ENCODE measurements at regions not wholly inside any gene's neighbourhood (a gene's known extent, or its start where the extent isn't known, plus 50 kb on each side); places are given as distances from the start of the nearest gene placed in this dataset.
A peak's percentile ranks its signal among the peaks of the same experiment; 100 is the strongest.
"Not testable (repeated sequence)": the region's sequence is repeated elsewhere in the genome, so short reads cannot be mapped to it uniquely, and the experiment has no call there.

GRCh38 chr21:14827468-14827867 lies 237.3 kb downstream of the NRIP1 start:
- DNase-seq (ENCODE audit: low read depth in 2 of 2, low spot score in 1 of 2) = no peak

GRCh38 chr21:14826630-14827029 lies 238.2 kb downstream of the NRIP1 start:
- DNase-seq (ENCODE audit: low read depth in 2 of 2, low spot score in 1 of 2) = no peak

GRCh38 chr21:14825514-14825974 lies 239.3 kb downstream of the NRIP1 start:
- DNase-seq (ENCODE audit: low read depth in 2 of 2, low spot score in 1 of 2) = no peak

GRCh38 chr21:14824126-14824525 lies 240.7 kb downstream of the NRIP1 start:
- DNase-seq (ENCODE audit: low read depth in 2 of 2, low spot score in 1 of 2) = no peak

GRCh38 chr21:14817311-14817710 lies 247.5 kb downstream of the NRIP1 start:
- DNase-seq (ENCODE audit: low read depth in 2 of 2, low spot score in 1 of 2) = no peak

- DNase-seq (ENCODE audit: low read depth in 2 of 2, low spot score in 1 of 2) = no peak
These were observed 249.8 kb downstream of the NRIP1 start for GRCh38 chr21:14814991-14815390.

- DNase-seq (ENCODE audit: low read depth in 2 of 2, low spot score in 1 of 2) = no peak
These were observed 250.5 kb downstream of the NRIP1 start for GRCh38 chr21:14814282-14814681.

- not testable (repeated sequence) for DNase-seq (ENCODE audit: low read depth in 2 of 2, low spot score in 1 of 2)
These were observed 258.1 kb upstream of the SAMSN1 start for GRCh38 chr21:14804170-14804569.

- no peak for DNase-seq (ENCODE audit: low read depth in 2 of 2, low spot score in 1 of 2)
These were observed 251.4 kb upstream of the SAMSN1 start for GRCh38 chr21:14797543-14797942.

GRCh38 chr21:14787312-14787711 lies 241.2 kb upstream of the SAMSN1 start:
- no peak for DNase-seq (ENCODE audit: low read depth in 2 of 2, low spot score in 1 of 2)

GRCh38 chr21:14785679-14786078 lies 239.6 kb upstream of the SAMSN1 start:
- DNase-seq (ENCODE audit: low read depth in 2 of 2, low spot score in 1 of 2) = no peak

- peak; percentile 16 to 19 for DNase-seq (ENCODE audit: low read depth in 2 of 2, low spot score in 1 of 2)
These were observed 227.7 kb upstream of the SAMSN1 start for GRCh38 chr21:14773777-14774345.

- DNase-seq (ENCODE audit: low read depth in 2 of 2, low spot score in 1 of 2) = no peak
These were observed 225.5 kb upstream of the SAMSN1 start for GRCh38 chr21:14771593-14771992.

- DNase-seq (ENCODE audit: low read depth in 2 of 2, low spot score in 1 of 2) = no peak
These were observed 221.9 kb upstream of the SAMSN1 start for GRCh38 chr21:14768042-14768441.

- no peak for DNase-seq (ENCODE audit: low read depth in 2 of 2, low spot score in 1 of 2)
These were observed 221.2 kb upstream of the SAMSN1 start for GRCh38 chr21:14767192-14767852.

- no peak for DNase-seq (ENCODE audit: low read depth in 2 of 2, low spot score in 1 of 2)
These were observed 220.1 kb upstream of the SAMSN1 start for GRCh38 chr21:14766241-14766640.

GRCh38 chr21:14763695-14764064 lies 217.6 kb upstream of the SAMSN1 start:
- DNase-seq (ENCODE audit: low read depth in 2 of 2, low spot score in 1 of 2) = no peak

GRCh38 chr21:14762734-14763694 lies 216.9 kb upstream of the SAMSN1 start:
- no peak for DNase-seq (ENCODE audit: low read depth in 2 of 2, low spot score in 1 of 2)

- DNase-seq (ENCODE audit: low read depth in 2 of 2, low spot score in 1 of 2) = no peak
These were observed 216.2 kb upstream of the SAMSN1 start for GRCh38 chr21:14762327-14762726.

GRCh38 chr21:14759285-14759684 lies 213.2 kb upstream of the SAMSN1 start:
- no peak for DNase-seq (ENCODE audit: low read depth in 2 of 2, low spot score in 1 of 2)

- DNase-seq (ENCODE audit: low read depth in 2 of 2, low spot score in 1 of 2) = no peak
These were observed 212.7 kb upstream of the SAMSN1 start for GRCh38 chr21:14758849-14759248.

Measured in stimulated activated CD8-positive, alpha-beta memory T cell treated with anti-CD3 and anti-CD28 coated beads, Interleukin-4, amount 100 ng/mL, for 1 hour (primary cell).